ENCODE measurements at regions not wholly inside any gene's neighbourhood (a gene's known extent, or its start where the extent isn't known, plus 50 kb on each side); places are given as distances from the start of the nearest gene placed in this dataset.

- no peak for DNase-seq
- Histone ChIP-seq H3K36me3 (no peaks in the 10 kb centered on the region), H3K4me3 (ENCODE audit: low read depth, low read length) (no peak overlapping the region), H3K27me3 (no peaks in the 10 kb centered on the region), H3K9me3 (no peaks in the 10 kb centered on the region), H3K4me1 (no peaks in the 10 kb centered on the region)
- no peak for TF ChIP-seq CTCF (IDR thresholded peaks at IDR 0.05; ENCODE audit: low read depth, low read length)
Observed at GRCh38 chr20:57003012-57003411, 263.4 kb downstream of the BMP7 start.

GRCh38 chr20:57004416-57004815, 262.0 kb downstream of the BMP7 start:
- H3K36me3 ChIP-seq, result no peaks in the 10 kb centered on the region
- no peak for TF ChIP-seq CTCF (IDR thresholded peaks at IDR 0.05; ENCODE audit: low read depth, low read length)
- H3K9me3 ChIP-seq, result no peaks in the 10 kb centered on the region
- no peaks in the 10 kb centered on the region for H3K4me1 ChIP-seq
- H3K4me3 ChIP-seq (ENCODE audit: low read depth, low read length), result no peak overlapping the region
- no peaks in the 10 kb centered on the region for H3K27me3 ChIP-seq
- DNase-seq, result no peak

- no peak for DNase-seq
- Histone ChIP-seq H3K4me3 (ENCODE audit: low read depth, low read length) (no peak overlapping the region), H3K36me3 (no peaks in the 10 kb centered on the region), H3K4me1 (no peaks in the 10 kb centered on the region), H3K27me3 (no peaks in the 10 kb centered on the region), H3K9me3 (no peaks in the 10 kb centered on the region)
- TF ChIP-seq CTCF (IDR thresholded peaks at IDR 0.05; ENCODE audit: low read depth, low read length), result no peak
Observed at GRCh38 chr20:57004951-57005933, 261.2 kb downstream of the BMP7 start.

GRCh38 chr20:57006411-57007170, 259.9 kb downstream of the BMP7 start:
- Histone ChIP-seq H3K4me1 (no peaks in the 10 kb centered on the region), H3K9me3 (no peaks in the 10 kb centered on the region), H3K36me3 (no peaks in the 10 kb centered on the region)

GRCh38 chr20:57007171-57007540, 259.3 kb downstream of the BMP7 start:
- Histone ChIP-seq H3K9me3 (no peaks in the 10 kb centered on the region), H3K36me3 (no peaks in the 10 kb centered on the region), H3K4me1 (no peaks in the 10 kb centered on the region), H3K27me3 (no peaks in the 10 kb centered on the region), H3K4me3 (ENCODE audit: low read depth, low read length) (no peak overlapping the region)
- no peak for DNase-seq
- no peak for TF ChIP-seq CTCF (IDR thresholded peaks at IDR 0.05; ENCODE audit: low read depth, low read length)

More at GRCh38 chr20:57006411-57007170, 259.9 kb downstream of the BMP7 start:
- TF ChIP-seq CTCF (IDR thresholded peaks at IDR 0.05; ENCODE audit: low read depth, low read length), result no peak
- no peak for DNase-seq
- Histone ChIP-seq H3K27me3 (no peaks in the 10 kb centered on the region), H3K4me3 (ENCODE audit: low read depth, low read length) (no peak overlapping the region)

Measured in BE2C (cell line).